GM18498 (cell line): ENCODE measurements at regions not wholly inside any gene's neighbourhood (a gene's known extent, or its start where the extent isn't known, plus 50 kb on each side); places are given as distances from the start of the nearest gene placed in this dataset.
A peak's percentile ranks its signal among the peaks of the same experiment; 100 is the strongest.

Source experiments
- ATAC-seq: cut with Tn5 transposase; IDR thresholded peaks from one replicate; pipeline ENCODE4 v1.9.1; 2021; ENCODE audit warnings: mild to moderate bottlenecking, moderate library complexity; ENCODE audit not compliant: unreplicated experiment

DNA sequence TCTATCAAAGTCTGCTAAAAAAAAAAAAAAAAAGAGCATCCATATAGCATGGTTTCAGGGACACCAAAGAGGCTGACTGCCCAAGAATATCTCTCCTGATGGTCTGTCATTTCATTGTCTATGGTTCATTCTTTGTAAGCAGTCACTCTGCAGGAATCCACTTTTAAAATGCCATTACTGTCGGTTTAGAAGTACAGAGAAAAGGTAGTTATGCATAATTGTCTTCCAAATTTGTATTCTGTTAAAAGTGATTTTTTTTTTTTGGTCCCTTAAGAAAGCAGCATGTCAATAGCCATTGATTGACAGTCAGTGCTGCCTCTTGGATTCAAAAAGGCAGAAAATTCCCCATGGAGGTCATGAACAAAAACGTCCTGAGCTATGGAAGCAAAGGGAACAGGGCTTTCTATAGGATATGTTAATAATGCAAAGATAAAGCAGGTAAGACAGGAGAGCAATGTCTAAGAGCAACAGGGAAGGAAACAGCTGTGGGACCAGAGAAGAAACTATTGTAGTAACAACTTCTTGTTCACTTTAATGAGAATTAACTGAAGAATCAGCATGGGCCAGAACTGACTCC lies 245.8 kb downstream of the TMX3 start:
- ATAC-seq, result no peak

DNA sequence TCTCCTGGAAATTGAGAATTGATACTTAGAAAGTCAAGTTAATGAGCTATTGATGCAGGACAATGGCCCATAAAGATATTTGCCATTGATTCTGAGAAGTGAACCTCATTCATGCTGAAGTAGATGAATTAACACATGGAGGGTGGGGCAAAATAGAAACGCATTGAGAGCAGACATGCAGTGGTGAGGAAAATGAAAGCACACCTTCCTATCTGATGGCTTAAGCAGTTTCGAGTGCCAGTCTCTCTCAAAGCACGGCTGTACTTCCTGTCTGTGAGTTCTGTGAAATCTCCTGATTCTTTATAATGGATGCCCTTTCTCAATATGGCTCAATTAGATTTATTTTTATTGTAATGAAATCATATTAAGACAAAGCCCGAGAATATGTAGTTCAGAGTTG lies 247.0 kb downstream of the TMX3 start:
- peak; percentile 57 for ATAC-seq

DNA sequence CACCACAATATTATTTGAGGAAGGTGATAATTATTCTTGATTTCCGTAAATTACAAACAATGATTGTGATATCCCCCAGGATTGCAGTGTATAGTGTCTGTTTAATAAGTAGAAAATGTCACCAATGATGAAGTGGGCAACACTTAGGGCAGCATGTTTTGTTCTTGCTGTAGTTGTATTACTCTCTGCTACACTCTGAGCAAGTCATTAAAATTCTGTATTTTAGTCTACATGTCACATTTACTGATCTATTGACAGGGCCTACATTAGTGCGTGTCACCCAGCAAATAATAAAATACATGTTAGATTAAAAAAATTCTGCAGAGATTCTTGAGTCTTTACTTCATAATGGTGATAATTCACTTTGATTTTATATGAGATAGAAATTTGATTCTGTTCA lies 247.6 kb downstream of the TMX3 start:
- ATAC-seq, result no peak

DNA sequence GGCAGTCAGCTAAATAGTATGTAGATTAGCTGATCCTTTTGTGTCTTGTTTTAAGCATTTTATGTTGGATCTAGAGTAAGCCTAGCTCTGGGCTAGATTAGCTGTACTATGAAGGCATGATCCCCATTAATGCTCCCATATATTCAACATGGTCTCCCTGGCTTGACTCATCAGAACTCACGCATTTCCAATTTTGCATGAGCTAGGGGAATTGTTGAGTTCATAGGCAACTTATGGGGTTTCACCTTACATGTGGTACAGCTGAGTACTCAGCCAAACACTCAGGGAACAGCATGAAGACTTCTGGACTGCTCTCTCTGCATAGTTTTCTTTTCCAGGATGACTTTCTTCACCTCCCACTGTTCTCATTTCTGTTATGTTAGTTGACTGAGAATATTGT lies 248.2 kb downstream of the TMX3 start:
- no peak for ATAC-seq

DNA sequence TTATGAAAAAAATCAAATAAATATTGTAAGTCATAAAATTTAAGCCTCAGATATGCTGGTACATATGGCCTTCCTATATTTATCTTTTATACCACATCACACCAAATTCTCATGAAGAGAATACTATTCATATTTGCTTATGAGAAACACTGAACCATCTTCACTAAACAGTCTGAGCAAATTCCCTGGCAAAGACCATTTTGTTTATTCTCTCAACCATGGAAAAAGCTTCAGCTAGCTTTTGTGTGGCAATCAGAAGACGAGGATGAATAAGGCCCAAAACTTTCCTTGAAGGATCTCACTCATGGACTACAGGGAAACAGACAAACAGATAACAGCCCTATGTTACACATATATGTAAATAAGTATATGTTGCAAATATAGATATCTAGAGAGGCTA lies 252.1 kb downstream of the TMX3 start:
- ATAC-seq, result no peak

DNA sequence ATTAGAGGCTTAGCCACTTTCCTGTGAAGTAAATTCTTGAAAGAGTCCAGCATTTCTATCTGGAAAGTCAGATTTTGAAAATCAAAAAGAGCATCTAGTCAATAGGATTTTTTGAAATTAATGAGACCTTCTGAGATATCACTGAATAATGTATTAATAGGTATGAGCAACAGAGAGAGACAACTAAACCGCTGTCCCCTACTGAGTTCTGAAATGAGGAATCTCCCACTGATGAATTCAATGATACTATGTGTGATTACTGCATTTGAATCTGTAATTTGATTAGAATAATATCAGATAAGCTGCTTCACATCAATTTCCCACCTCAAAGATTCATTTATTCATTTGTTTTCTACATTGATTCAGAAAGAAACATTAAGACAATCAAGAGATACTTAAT lies 252.8 kb downstream of the TMX3 start:
- ATAC-seq, result no peak

DNA sequence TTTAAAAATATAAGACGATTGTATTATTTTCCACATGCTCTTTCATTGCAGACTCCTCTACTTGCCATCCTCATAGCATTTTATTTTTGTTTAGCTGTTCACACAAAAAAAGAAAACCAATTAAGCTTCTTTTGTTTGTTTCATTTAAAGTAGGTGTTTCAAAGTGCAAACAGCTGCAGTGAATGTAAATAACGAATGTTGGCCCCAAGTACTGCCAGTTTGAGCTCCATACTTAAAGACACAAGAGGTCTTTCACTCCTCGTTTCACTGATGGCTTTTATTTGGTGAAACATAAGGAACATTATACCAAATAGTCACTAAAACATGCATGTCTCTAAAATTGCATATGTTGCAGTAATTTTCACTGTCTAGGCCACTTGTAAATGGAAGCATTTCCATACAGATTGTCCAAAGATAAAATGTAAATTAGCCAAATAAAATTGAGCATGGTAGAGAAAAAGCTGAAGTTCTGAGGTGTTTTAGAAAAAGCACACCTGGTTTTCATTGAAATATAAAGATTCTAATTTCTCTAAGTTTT lies 253.4 kb downstream of the TMX3 start:
- no peak for ATAC-seq

DNA sequence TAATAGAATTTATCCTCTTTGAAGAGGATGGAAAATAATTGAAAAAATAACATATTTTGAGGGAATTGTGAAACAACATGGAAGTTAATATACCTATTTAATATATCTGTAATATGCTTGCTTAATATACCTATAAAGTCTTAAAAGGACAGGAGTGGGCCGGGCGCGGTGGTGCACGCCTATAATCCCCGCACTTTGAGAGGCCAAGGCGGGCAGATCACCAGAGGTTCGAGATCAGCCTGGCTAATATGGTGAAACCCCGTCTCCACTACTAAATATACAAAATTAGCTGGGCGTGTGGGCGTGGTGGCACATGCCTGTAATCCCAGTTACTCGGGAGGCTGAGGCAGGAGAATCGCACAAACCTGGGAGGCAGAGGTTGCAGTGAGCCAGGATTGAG lies 254.9 kb downstream of the TMX3 start:
- ATAC-seq, result no peak

DNA sequence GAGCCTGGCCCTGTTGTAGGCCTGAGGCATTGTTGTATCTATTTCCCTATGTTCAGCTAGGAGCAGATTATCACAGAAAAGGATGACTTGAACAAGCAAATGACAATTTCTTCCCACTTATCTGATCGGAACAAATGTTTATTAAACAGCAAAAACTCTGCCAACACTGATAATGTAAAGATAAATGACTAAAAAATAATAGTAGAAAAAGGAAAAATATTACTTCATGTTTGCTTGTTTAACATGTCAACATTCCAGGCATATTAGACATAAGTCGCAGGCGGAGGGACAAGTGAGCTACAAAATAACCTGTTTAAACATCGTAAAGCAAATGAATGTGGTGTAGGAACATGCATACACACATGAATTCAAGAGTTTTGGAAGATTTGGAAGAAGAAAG lies 257.9 kb downstream of the TMX3 start:
- no peak for ATAC-seq

DNA sequence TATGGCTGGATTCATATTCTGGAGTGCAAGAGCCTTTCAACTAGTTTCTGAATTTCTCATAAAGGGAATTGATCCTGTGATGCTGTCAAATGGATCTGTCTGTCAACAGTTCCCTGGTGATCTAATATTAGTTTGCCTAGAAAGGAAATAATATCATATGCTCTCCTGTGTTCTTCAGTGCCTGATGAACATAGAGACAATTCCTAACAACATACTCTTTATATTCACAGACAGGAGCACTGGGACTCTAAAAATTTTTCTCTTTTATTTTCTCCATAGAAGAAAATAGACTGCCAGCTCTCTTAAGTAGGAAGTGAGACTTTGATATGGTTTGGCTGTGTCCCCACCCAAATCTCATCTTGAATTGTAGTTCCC lies 259.7 kb downstream of the TMX3 start:
- no peak for ATAC-seq

DNA sequence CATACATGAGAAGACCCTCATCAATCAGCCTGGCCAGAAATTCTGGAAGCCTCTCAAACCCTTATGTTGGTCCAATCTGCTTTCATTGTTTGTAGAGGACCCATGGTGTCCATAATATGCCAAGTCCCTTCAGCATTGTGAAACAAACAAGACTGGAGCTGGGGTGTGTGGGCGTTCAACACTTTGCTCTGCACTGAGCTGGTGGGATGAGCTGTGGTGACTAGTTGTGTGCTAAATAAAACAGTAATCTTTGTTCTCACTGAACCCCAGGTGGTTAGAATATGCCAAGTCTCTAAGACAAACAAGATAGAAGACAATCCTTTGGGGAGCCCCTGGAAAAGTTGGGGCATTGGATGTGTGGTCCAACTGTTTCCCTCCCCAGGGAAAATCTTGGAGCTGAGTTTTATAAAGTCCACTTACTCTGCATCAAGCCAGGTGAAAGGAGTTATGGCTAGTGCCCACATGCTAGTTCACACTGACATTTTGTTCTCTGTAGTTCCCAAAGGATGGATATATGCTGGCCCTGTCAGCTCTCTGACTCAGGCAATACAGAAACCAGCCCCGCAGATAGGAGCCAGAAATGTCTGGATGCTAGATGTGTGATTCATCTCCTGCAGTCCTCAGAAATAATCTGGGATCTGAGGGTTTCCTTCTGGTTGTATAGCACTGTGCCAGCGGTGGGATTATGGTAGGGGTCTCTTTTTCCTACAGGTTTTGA lies 260.2 kb downstream of the TMX3 start:
- no peak for ATAC-seq

DNA sequence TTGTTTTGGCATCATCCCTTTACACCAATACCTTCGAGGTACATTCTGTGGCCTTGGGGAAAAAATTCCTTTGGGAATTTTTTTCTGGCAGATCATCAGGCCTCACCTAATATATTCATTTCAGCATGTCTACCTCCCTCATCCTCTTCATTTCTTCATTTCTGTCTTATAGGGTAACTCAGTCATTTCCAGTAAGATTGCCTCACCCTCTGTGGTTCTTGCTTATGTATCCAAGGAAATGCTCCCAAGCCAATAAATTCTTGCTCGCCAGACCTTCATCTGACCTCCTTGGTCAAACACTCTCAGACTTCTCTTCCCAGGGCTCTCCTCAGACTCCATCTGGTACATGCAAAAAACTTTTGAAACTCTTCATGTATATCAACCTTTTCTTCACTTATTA lies 265.6 kb downstream of the TMX3 start:
- ATAC-seq, result no peak

DNA sequence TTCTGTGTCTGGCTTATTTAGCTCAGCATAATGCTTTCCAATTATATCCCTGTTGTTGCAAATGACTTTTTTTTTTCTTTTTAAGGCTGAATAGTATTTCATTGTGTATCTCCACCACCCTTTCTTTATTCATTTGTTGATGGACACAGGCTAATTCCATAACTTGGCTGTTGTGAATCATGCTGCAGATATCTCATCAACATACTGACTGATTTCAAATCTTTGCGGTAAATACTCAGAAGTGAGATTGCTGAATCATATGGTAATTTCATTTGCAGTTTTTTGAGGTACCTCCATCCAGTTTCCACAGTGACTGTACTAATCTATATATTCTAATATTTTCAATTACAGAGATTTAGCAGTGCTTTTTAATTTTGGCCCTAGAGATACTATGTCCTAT lies 266.2 kb downstream of the TMX3 start:
- no peak for ATAC-seq

DNA sequence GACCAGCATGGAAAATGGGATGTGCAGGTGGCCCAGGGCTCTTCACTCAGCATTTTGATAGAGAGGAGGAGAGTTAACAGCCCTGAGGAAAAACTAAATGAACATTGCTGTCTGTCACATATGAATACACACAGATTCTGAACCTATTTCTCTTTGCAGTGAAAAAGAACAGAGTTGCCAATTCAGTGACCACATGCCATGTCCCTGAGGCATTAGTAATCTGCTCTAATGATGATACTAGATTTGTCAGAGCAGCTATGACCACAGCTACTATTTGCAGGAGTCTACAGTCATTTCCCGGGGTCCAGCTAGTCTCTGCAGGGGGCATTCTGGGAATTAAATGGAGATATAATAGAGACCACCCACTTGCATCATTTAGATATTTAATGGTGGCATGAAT lies 267.6 kb downstream of the TMX3 start:
- ATAC-seq, result no peak

DNA sequence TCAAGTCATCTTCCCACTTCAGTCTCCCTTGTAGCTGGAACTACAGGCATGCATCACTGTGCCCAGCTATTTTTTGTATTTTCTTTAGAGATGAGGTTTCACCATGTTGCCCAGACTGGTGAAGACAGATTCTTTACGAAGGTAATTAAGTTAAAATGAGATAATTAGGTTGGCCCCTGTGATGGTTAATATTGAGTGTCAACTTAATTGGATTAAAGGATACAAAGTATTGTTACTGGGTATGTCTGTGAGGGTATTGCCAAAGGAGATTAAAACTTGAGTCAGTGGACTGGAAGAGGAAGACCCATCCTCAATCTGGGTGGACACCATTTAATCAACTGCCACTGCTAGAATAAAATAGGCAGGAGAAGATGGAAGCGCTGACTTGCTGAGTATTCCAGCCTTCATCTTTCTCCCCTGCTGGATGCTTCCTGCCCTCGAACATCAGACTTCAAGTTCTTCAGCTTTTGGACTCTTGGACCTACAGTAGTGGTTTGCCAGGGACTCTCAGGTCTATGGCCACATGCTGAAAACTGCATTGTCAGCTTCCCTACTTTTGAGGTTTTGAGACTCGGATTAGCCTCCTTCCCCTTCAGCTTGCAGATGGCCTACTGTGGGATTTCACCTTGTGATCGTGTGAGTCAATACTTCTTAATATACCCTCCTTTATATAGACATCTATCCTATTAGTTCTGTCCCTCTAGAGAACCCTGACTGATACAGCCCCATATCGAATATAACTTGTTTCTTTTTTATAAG lies 269.1 kb downstream of the TMX3 start:
- ATAC-seq, result no peak

DNA sequence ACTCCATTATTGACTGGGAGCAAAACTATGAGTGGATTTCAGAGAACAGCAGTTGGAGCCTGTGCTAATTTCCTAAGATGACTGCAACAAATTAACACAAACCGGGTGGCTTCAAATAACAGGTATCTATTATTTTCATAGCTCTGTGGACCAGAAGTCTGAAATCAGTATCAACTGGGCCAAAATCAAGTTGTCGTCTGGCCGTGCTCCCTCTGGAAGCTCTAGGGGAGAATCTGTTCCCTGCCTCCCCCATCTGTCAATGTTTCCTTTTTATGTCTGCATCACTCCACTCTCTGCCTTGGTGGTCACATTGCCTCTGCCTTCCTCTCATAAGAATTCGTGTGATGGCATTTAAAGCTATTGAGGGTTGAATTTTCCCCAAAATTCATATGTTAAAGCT lies 269.8 kb downstream of the TMX3 start:
- ATAC-seq, result no peak

DNA sequence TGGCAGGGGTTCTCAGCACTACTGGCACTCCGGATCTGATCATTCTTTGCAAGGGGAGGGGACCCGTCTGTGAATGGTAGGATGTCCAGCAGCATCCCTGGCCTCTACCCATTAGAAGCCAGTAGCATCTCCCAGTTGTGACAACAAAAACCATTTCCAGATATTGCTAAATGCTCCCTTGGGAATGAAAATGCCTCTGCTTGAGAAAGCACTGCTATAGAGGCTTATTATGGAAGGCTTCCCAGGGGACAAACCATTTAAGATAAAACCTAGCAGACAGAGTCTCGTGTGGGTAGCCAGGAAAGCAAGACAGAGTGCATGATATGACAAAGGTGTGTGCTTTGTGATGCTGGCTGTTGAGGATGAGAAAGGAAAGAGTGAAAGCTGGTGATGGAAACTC lies 273.7 kb downstream of the TMX3 start:
- no peak for ATAC-seq

DNA sequence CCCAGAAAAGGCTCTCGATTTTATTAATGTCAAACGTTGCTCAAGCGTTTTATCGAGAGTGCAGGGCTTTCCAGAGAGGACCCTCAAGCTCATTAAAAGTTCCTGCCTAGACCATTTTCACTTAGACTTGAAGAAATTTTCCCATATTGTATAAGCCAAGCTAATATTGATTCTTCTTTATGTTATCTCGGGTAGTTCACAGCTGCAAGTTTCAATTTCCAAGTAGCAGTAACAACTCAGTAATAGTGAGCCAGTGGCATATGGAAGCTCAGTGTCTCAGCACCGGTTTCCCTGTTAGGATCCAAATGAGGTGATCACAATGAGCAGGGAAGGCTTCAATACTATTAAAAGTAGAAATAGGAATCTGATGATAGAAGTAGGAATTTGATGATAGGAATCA lies 274.5 kb downstream of the TMX3 start:
- ATAC-seq, result no peak

DNA sequence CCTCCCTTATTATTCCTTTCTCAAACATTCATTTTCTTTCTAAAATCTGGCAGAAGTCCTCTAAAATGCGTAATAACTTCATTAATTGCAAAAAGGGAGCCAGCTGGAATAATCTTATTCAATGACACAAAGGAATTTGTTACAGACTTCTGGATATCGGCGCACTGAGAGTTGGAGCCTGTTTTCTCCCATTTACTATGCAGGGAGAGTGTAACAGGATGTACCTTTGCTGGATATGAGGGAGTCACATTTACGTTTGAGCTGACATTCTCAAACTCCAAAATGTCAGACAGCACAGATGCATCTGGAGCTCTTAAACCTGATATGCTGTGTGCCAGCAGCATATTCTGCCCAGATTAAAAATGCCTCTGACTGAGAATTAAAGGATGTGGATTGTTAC lies 275.3 kb downstream of the TMX3 start:
- no peak for ATAC-seq

DNA sequence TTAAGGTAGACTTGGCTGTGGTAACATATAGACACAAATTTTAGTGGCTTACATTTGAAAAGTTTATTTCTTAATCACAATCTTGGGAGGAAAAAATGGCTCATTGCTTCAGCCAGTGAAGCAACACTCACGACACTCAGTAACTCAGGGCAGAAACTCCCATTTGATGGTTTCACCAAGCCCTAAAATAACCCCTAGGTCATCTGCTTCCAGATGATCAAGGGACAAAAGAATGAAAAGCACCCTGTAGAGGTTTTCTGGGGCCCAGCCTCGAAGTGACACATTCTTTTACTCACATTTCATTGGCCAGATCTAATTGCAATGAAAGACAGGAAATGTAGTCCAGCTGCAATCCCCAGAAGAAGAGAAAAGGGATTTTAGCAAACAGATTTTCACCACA lies 275.9 kb downstream of the TMX3 start:
- ATAC-seq, result no peak

DNA sequence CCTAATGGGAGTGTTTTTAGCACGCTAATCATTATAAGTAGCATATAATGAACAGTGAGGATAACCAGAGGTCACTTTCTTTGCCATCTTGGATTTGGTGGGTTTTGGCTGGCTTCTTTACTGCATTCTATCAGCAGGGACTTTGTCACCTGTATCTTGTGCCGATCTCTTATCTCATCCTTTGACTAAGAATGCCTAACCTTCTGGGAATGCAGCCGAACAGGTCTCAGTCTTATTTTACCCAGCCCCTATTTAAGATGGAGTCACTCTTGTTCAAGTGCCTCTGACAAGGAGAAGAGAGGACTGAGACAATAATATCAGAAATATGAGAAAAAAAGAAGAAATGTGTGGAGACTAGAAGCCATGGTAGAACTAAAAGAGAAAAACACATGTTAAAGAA lies 276.4 kb downstream of the TMX3 start:
- ATAC-seq, result no peak

DNA sequence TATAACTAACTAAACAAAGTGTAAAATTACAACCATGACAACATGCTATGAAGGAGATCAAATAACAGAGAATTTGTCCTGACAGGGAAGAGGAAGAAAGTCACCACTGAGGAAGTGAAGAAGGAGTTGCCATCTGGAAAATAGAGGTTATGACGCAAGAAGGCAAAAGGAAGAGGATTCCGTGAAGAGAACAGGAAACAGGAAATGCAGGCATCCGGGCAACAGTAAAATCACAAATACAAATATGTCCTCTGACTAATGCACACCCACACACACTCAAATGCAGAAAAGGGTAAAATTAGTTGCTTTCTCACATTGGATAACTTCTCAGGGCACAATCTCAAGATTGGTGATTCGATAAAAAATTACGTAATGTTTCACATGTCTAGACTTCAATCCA lies 278.4 kb downstream of the TMX3 start:
- ATAC-seq, result no peak
